WTC11 (cell line): ENCODE measurements at regions not wholly inside any gene's neighbourhood (a gene's known extent, or its start where the extent isn't known, plus 50 kb on each side); places are given as distances from the start of the nearest gene placed in this dataset.
A peak's percentile ranks its signal among the peaks of the same experiment; 100 is the strongest.

Source experiments
- ATAC-seq: fragments of 200-7000 bp; cut with Tn5 transposase; 2 replicates; pipeline ENCODE4 v1.10.0; 2021; ENCODE audit warnings: mild to moderate bottlenecking, moderate library complexity
- CTCF ChIA-PET: fragments of 300-600 bp; sonication (Branson Sonifier 250); formaldehyde crosslinking; loops from one replicate; lab custom pipeline; 2021; ENCODE audit warnings: antibody characterized with exemption; lab: Charles Lee
- POLR2A ChIA-PET: fragments of 350-600 bp; sonication (Branson Sonifier 250); formaldehyde crosslinking; loops from one replicate; lab custom pipeline; 2021; ENCODE audit warnings: antibody characterized with exemption; lab: Charles Lee
- DNase-seq: peaks from one replicate; pipeline ENCODE4 v3.0.0; 2021; ENCODE audit warnings: low spot score
- H3K27ac Mint-ChIP-seq: 2 replicates; pipeline ENCODE4 v1.8.0; 2021; ENCODE audit warnings: mixed read lengths
- H3K27me3 Mint-ChIP-seq: 2 replicates; pipeline ENCODE4 v1.8.0; 2021; ENCODE audit warnings: low read depth, mild to moderate bottlenecking, moderate library complexity, mixed read lengths
- H3K36me3 Mint-ChIP-seq: 2 replicates; pipeline ENCODE4 v1.8.0; 2021; ENCODE audit warnings: mixed read lengths
- H3K4me1 Mint-ChIP-seq: 2 replicates; pipeline ENCODE4 v1.8.0; 2022; ENCODE audit warnings: mixed read lengths
- H3K4me3 Mint-ChIP-seq: 2 replicates; pipeline ENCODE4 v1.8.0; 2021; ENCODE audit warnings: mild to moderate bottlenecking, moderate library complexity, mixed read lengths
- H3K9me3 Mint-ChIP-seq: 2 replicates; pipeline ENCODE4 v1.8.0; 2021; ENCODE audit warnings: mixed read lengths
- ATF6 ChIP-seq: sonication (generic); formaldehyde crosslinking; IDR thresholded peaks from 2 replicates; pipeline ENCODE4 v1.8.1; 2023; ENCODE audit warnings: mild to moderate bottlenecking, missing genetic modification reagents
- GTF2I ChIP-seq: fragments of 250-450 bp; sonication (Bioruptor Pico); conservative IDR thresholded peaks from 2 replicates; pipeline ENCODE4 v1.4.0; 2021; ENCODE audit warnings: mild to moderate bottlenecking
- IRF1 ChIP-seq: sonication (generic); formaldehyde crosslinking; IDR thresholded peaks from 2 replicates; pipeline ENCODE4 v1.8.0; 2023; ENCODE audit warnings: missing genetic modification reagents
- MAX ChIP-seq: sonication (generic); formaldehyde crosslinking; IDR thresholded peaks from 2 replicates; pipeline ENCODE4 v1.8.0; 2022; ENCODE audit warnings: mild to moderate bottlenecking, missing genetic modification reagents
- MLX ChIP-seq: sonication (generic); formaldehyde crosslinking; IDR thresholded peaks from 2 replicates; pipeline ENCODE4 v1.8.1; 2023; ENCODE audit warnings: mild to moderate bottlenecking, missing genetic modification reagents, moderate library complexity
- NFATC4 ChIP-seq: fragments of 250-450 bp; sonication (Bioruptor Pico); IDR thresholded peaks from 2 replicates; pipeline ENCODE4 v1.9.0; 2021; ENCODE audit warnings: mild to moderate bottlenecking
- RORB ChIP-seq: fragments of 250-450 bp; sonication (Bioruptor Pico); IDR thresholded peaks from 2 replicates; pipeline ENCODE4 v1.9.0; 2021; ENCODE audit warnings: mild to moderate bottlenecking
- SMAD4 ChIP-seq: sonication (generic); formaldehyde crosslinking; IDR thresholded peaks from 2 replicates; pipeline ENCODE4 v1.8.0; 2022; ENCODE audit warnings: mild to moderate bottlenecking, missing genetic modification reagents
- ZBTB43 ChIP-seq: sonication (generic); formaldehyde crosslinking; IDR thresholded peaks from 2 replicates; pipeline ENCODE4 v1.8.1; 2023; ENCODE audit warnings: mild to moderate bottlenecking, missing genetic modification reagents
- ZMAT4 ChIP-seq: fragments of 250-450 bp; sonication (Bioruptor Pico); IDR thresholded peaks from 2 replicates; pipeline ENCODE4 v1.9.0; 2021; ENCODE audit warnings: mild to moderate bottlenecking
- ZNF121 ChIP-seq: sonication (generic); formaldehyde crosslinking; IDR thresholded peaks from 2 replicates; pipeline ENCODE4 v1.8.0; 2023; ENCODE audit warnings: missing genetic modification reagents
- ZNF219 ChIP-seq: sonication (generic); formaldehyde crosslinking; IDR thresholded peaks from 2 replicates; pipeline ENCODE4 v1.8.0; 2023; ENCODE audit warnings: missing genetic modification reagents, mild to moderate bottlenecking, borderline replicate concordance
- ZNF532 ChIP-seq: fragments of 250-450 bp; sonication (Bioruptor Pico); IDR thresholded peaks from 2 replicates; pipeline ENCODE4 v1.9.0; 2021; ENCODE audit warnings: mild to moderate bottlenecking, borderline replicate concordance

- no peaks in the 10 kb centered on the region for H3K36me3 Mint-ChIP-seq
- no peaks in the 10 kb centered on the region for H3K9me3 Mint-ChIP-seq
- peak overlapping the region; percentile 76 for H3K4me3 Mint-ChIP-seq
- ChIA-PET POLR2A (no interaction called here), CTCF (interaction anchor here (0.6 to 2.4 kb wide), 9 partner anchors 9 to 608 kb away, joined by 3 to 10 read pairs (median 4); no protein-coding TSS in a partner anchor)
- peak; percentile 38 for ATAC-seq
- no peak overlapping the region for H3K27ac Mint-ChIP-seq
- TF ChIP-seq MAX (CRISPR knock-in tag): peak; percentile 78
- TF ChIP-seq IRF1 (CRISPR knock-in tag): no peak
- no peak for TF ChIP-seq MLX
- no peak for TF ChIP-seq NFATC4 (CRISPR knock-in tag)
- no peak for TF ChIP-seq RORB
- TF ChIP-seq ZMAT4 (CRISPR knock-in tag): no peak
- DNase-seq: no peak
- peaks cover 40% of the 10 kb centered on the region for H3K27me3 Mint-ChIP-seq
- peaks cover 25% of the 10 kb centered on the region for H3K4me1 Mint-ChIP-seq
Observed at GRCh38 chr5:114056185-114056538, 305.7 kb upstream of the KCNN2 start.

- ChIA-PET POLR2A (no interaction called here), CTCF (no interaction called here)
- Mint-ChIP-seq H3K27me3 (peaks cover 18% of the 10 kb centered on the region), H3K27ac (no peak overlapping the region), H3K4me3 (no peak overlapping the region), H3K9me3 (no peaks in the 10 kb centered on the region), H3K4me1 (peaks cover 23% of the 10 kb centered on the region), H3K36me3 (no peaks in the 10 kb centered on the region)
- DNase-seq (no peak), ATAC-seq (no peak)
- TF ChIP-seq ZNF532 (no peak), IRF1 (CRISPR knock-in tag) (no peak), ZBTB43 (no peak), GTF2I (CRISPR knock-in tag) (no peak), ATF6 (CRISPR knock-in tag) (no peak), SMAD4 (CRISPR knock-in tag) (no peak), ZNF219 (no peak), ZNF121 (no peak)
Observed at GRCh38 chr5:114060866-114061265, 301.0 kb upstream of the KCNN2 start.
